ENCODE measurements at regions not wholly inside any gene's neighbourhood (a gene's known extent, or its start where the extent isn't known, plus 50 kb on each side); places are given as distances from the start of the nearest gene placed in this dataset.

- TF ChIP-seq REST (IDR thresholded peaks at IDR 0.05; ENCODE audit: low read depth): no peak
- TF ChIP-seq NFIC (IDR thresholded peaks at IDR 0.05): no peak
- no peak for TF ChIP-seq YY1 (IDR thresholded peaks at IDR 0.05; ENCODE audit: low read depth)
- no peak for TF ChIP-seq MAX (IDR thresholded peaks at IDR 0.05)
- TF ChIP-seq RAD21 (IDR thresholded peaks at IDR 0.05; ENCODE audit: low read depth): no peak
- no peak for TF ChIP-seq TEAD4 (IDR thresholded peaks at IDR 0.05)
- no peak for TF ChIP-seq TCF12 (IDR thresholded peaks at IDR 0.05; ENCODE audit: low read depth)
- TF ChIP-seq USF1 (IDR thresholded peaks at IDR 0.05): no peak
- no peak for TF ChIP-seq TAF1 (IDR thresholded peaks at IDR 0.05; ENCODE audit: low read depth)
- TF ChIP-seq CREB1 (IDR thresholded peaks at IDR 0.05; ENCODE audit: low read depth): no peak
- TF ChIP-seq CEBPB (IDR thresholded peaks at IDR 0.05): no peak
- no peak for TF ChIP-seq ZBTB7A (IDR thresholded peaks at IDR 0.05; ENCODE audit: low read depth)
- TF ChIP-seq EGR1 (IDR thresholded peaks at IDR 0.05): no peak
- no peak for TF ChIP-seq FOXM1 (IDR thresholded peaks at IDR 0.05; ENCODE audit: borderline replicate concordance, low read depth)
- no peak for TF ChIP-seq EP300 (IDR thresholded peaks at IDR 0.05; ENCODE audit: borderline replicate concordance)
Measured at GRCh38 chr13:72566526-72566925, 160.9 kb downstream of the MZT1 start.

DNA sequence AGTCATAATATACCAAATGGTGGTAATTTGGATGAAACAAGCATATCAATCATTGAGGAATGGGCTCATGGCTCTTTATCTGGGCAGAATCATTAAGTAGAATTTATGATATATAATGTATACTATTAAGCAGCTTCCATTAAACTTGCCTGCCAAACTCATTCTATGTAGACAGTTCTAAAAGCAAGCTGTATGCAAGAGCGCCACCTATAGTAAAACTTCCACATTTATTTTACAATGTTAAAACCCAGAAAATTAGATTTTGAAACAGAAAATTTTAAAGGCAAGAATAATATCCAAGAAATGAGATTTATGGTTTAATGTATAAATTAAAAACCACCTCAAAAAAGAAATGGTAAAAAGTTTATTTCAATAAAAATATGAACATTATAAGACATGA, 161.5 kb downstream of the MZT1 start:
- TF ChIP-seq YY1 (IDR thresholded peaks at IDR 0.05; ENCODE audit: low read depth) (no peak), RAD21 (IDR thresholded peaks at IDR 0.05; ENCODE audit: low read depth) (peak; percentile 72)

DNA sequence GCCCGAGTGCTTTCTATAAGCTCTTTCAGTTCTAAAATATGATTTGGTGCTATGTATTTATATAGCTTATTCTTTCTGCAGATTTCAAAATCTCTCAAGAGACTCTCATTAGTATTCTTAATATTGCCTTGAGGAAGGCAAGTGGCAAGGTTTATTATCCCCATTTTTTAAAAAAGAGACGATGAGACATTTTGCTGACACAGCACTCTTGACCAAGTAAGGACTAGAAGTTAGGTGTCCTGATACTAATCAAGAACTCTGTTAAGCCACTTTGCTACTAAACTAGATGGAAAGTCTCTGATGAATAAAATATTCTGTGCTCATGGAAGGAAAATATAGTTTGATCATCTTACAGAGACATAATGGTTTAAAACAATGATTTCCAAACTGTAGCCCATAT, 164.7 kb downstream of the MZT1 start:
- TF ChIP-seq TCF12 (IDR thresholded peaks at IDR 0.05; ENCODE audit: low read depth) (no peak), TEAD4 (IDR thresholded peaks at IDR 0.05) (no peak), EGR1 (IDR thresholded peaks at IDR 0.05) (no peak), RAD21 (IDR thresholded peaks at IDR 0.05; ENCODE audit: low read depth) (no peak), FOXM1 (IDR thresholded peaks at IDR 0.05; ENCODE audit: borderline replicate concordance, low read depth) (no peak), MAX (IDR thresholded peaks at IDR 0.05) (no peak), CREB1 (IDR thresholded peaks at IDR 0.05; ENCODE audit: low read depth) (no peak), NFIC (IDR thresholded peaks at IDR 0.05) (no peak), TAF1 (IDR thresholded peaks at IDR 0.05; ENCODE audit: low read depth) (no peak), REST (IDR thresholded peaks at IDR 0.05; ENCODE audit: low read depth) (no peak), CEBPB (IDR thresholded peaks at IDR 0.05) (no peak), EP300 (IDR thresholded peaks at IDR 0.05; ENCODE audit: borderline replicate concordance) (no peak), USF1 (IDR thresholded peaks at IDR 0.05) (no peak), YY1 (IDR thresholded peaks at IDR 0.05; ENCODE audit: low read depth) (no peak), ZBTB7A (IDR thresholded peaks at IDR 0.05; ENCODE audit: low read depth) (no peak)

DNA sequence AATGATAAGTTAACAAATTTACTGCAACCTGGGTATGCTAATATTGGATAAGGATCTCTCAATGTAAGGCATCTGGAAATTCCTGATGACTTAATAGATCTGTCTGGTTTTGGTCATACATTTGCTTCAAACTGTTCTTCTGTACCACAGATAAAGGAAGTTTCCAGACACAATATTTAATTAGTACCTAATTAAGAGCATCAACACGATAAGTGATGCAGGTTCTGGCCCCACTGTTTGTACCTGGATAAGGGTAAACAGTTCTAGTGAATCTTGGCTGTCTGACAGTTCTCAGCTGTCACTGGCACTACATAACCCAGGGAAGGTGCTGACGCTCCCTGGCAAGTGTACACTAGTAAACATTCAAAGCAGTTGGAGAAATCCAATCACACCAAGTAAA, 165.6 kb downstream of the MZT1 start:
- no peak for TF ChIP-seq CEBPB (IDR thresholded peaks at IDR 0.05)
- TF ChIP-seq TAF1 (IDR thresholded peaks at IDR 0.05; ENCODE audit: low read depth): no peak
- TF ChIP-seq YY1 (IDR thresholded peaks at IDR 0.05; ENCODE audit: low read depth): no peak
- no peak for TF ChIP-seq TCF12 (IDR thresholded peaks at IDR 0.05; ENCODE audit: low read depth)
- no peak for TF ChIP-seq CREB1 (IDR thresholded peaks at IDR 0.05; ENCODE audit: low read depth)
- no peak for TF ChIP-seq FOXM1 (IDR thresholded peaks at IDR 0.05; ENCODE audit: borderline replicate concordance, low read depth)

GRCh38 chr13:72559716-72560115, 167.7 kb downstream of the MZT1 start:
- TF ChIP-seq TCF12 (IDR thresholded peaks at IDR 0.05; ENCODE audit: low read depth): no peak
- TF ChIP-seq TEAD4 (IDR thresholded peaks at IDR 0.05): no peak
- no peak for TF ChIP-seq CEBPB (IDR thresholded peaks at IDR 0.05)
- no peak for TF ChIP-seq NFIC (IDR thresholded peaks at IDR 0.05)
- TF ChIP-seq MAX (IDR thresholded peaks at IDR 0.05): no peak
- no peak for TF ChIP-seq CREB1 (IDR thresholded peaks at IDR 0.05; ENCODE audit: low read depth)
- no peak for TF ChIP-seq EGR1 (IDR thresholded peaks at IDR 0.05)
- TF ChIP-seq EP300 (IDR thresholded peaks at IDR 0.05; ENCODE audit: borderline replicate concordance): no peak

GRCh38 chr13:72556945-72557344, 170.5 kb downstream of the MZT1 start:
- TF ChIP-seq REST (IDR thresholded peaks at IDR 0.05; ENCODE audit: low read depth) (no peak), CREB1 (IDR thresholded peaks at IDR 0.05; ENCODE audit: low read depth) (no peak), FOXM1 (IDR thresholded peaks at IDR 0.05; ENCODE audit: borderline replicate concordance, low read depth) (no peak), RAD21 (IDR thresholded peaks at IDR 0.05; ENCODE audit: low read depth) (no peak), EP300 (IDR thresholded peaks at IDR 0.05; ENCODE audit: borderline replicate concordance) (no peak), TAF1 (IDR thresholded peaks at IDR 0.05; ENCODE audit: low read depth) (no peak), EGR1 (IDR thresholded peaks at IDR 0.05) (no peak), TEAD4 (IDR thresholded peaks at IDR 0.05) (no peak)
